ENCODE measurements at regions not wholly inside any gene's neighbourhood (a gene's known extent, or its start where the extent isn't known, plus 50 kb on each side); places are given as distances from the start of the nearest gene placed in this dataset.
"Not testable (repeated sequence)": the region's sequence is repeated elsewhere in the genome, so short reads cannot be mapped to it uniquely, and the experiment has no call there.

- Histone ChIP-seq H3K9me3 (ENCODE audit: control insufficient read depth in 2 of 2, insufficient read depth in 1 of 2, low read depth in 1 of 2, low read length in 1 of 2) (no peaks in the 10 kb centered on the region), H3K36me3 (ENCODE audit: control insufficient read depth in 2 of 2, insufficient read depth in 2 of 2, low read length in 1 of 2) (no peaks in the 10 kb centered on the region), H3K27me3 (ENCODE audit: control insufficient read depth in 1 of 2, insufficient read depth in 2 of 2, low read length in 2 of 2) (no peaks in the 10 kb centered on the region), H3K4me1 (ENCODE audit: control insufficient read depth in 2 of 2, insufficient read depth in 2 of 2, low read length in 1 of 2) (no peaks in the 10 kb centered on the region), H3K27ac (ENCODE audit: low read depth in 2 of 2, low read length in 1 of 2) (no peak overlapping the region), H3K4me3 (ENCODE audit: low read depth in 1 of 2, low read length in 2 of 2) (no peak overlapping the region)
- 76 to 79% methylated on average over 4 of the region's 4 CpGs for WGBS, 2 donors
These were observed 566.1 kb downstream of the ZNF608 start for GRCh38 chr5:124180299-124180874.

GRCh38 chr5:124179819-124180218 lies 566.6 kb downstream of the ZNF608 start:
- Histone ChIP-seq H3K27me3 (ENCODE audit: control insufficient read depth in 1 of 2, insufficient read depth in 2 of 2, low read length in 2 of 2) (no peaks in the 10 kb centered on the region), H3K4me3 (ENCODE audit: low read depth in 1 of 2, low read length in 2 of 2) (no peak overlapping the region), H3K36me3 (ENCODE audit: control insufficient read depth in 2 of 2, insufficient read depth in 2 of 2, low read length in 1 of 2) (no peaks in the 10 kb centered on the region), H3K9me3 (ENCODE audit: control insufficient read depth in 2 of 2, insufficient read depth in 1 of 2, low read depth in 1 of 2, low read length in 1 of 2) (no peaks in the 10 kb centered on the region), H3K4me1 (ENCODE audit: control insufficient read depth in 2 of 2, insufficient read depth in 2 of 2, low read length in 1 of 2) (no peaks in the 10 kb centered on the region), H3K27ac (ENCODE audit: low read depth in 2 of 2, low read length in 1 of 2) (no peak overlapping the region)
- WGBS, 2 donors: 43 to 48% methylated on average over 1 of the region's 1 CpG

GRCh38 chr5:124178050-124178449 lies 568.4 kb downstream of the ZNF608 start:
- Histone ChIP-seq H3K27ac (ENCODE audit: low read depth in 2 of 2, low read length in 1 of 2) (no peak overlapping the region), H3K4me1 (ENCODE audit: control insufficient read depth in 2 of 2, insufficient read depth in 2 of 2, low read length in 1 of 2) (no peaks in the 10 kb centered on the region), H3K4me3 (ENCODE audit: low read depth in 1 of 2, low read length in 2 of 2) (no peak overlapping the region), H3K27me3 (ENCODE audit: control insufficient read depth in 1 of 2, insufficient read depth in 2 of 2, low read length in 2 of 2) (no peaks in the 10 kb centered on the region), H3K36me3 (ENCODE audit: control insufficient read depth in 2 of 2, insufficient read depth in 2 of 2, low read length in 1 of 2) (no peaks in the 10 kb centered on the region), H3K9me3 (ENCODE audit: control insufficient read depth in 2 of 2, insufficient read depth in 1 of 2, low read depth in 1 of 2, low read length in 1 of 2) (no peaks in the 10 kb centered on the region)

- Histone ChIP-seq H3K27me3 (ENCODE audit: control insufficient read depth in 1 of 2, insufficient read depth in 2 of 2, low read length in 2 of 2) (no peaks in the 10 kb centered on the region), H3K4me1 (ENCODE audit: control insufficient read depth in 2 of 2, insufficient read depth in 2 of 2, low read length in 1 of 2) (no peaks in the 10 kb centered on the region), H3K27ac (ENCODE audit: low read depth in 2 of 2, low read length in 1 of 2) (no peak overlapping the region), H3K4me3 (ENCODE audit: low read depth in 1 of 2, low read length in 2 of 2) (no peak overlapping the region), H3K9me3 (ENCODE audit: control insufficient read depth in 2 of 2, insufficient read depth in 1 of 2, low read depth in 1 of 2, low read length in 1 of 2) (no peaks in the 10 kb centered on the region), H3K36me3 (ENCODE audit: control insufficient read depth in 2 of 2, insufficient read depth in 2 of 2, low read length in 1 of 2) (no peaks in the 10 kb centered on the region)
These were observed 569.7 kb downstream of the ZNF608 start for GRCh38 chr5:124176692-124177091.

GRCh38 chr5:124173386-124173785 lies 573.1 kb downstream of the ZNF608 start:
- Histone ChIP-seq H3K27me3 (ENCODE audit: control insufficient read depth in 1 of 2, insufficient read depth in 2 of 2, low read length in 2 of 2) (no peaks in the 10 kb centered on the region), H3K36me3 (ENCODE audit: control insufficient read depth in 2 of 2, insufficient read depth in 2 of 2, low read length in 1 of 2) (no peaks in the 10 kb centered on the region), H3K4me3 (ENCODE audit: low read depth in 1 of 2, low read length in 2 of 2) (no peak overlapping the region), H3K4me1 (ENCODE audit: control insufficient read depth in 2 of 2, insufficient read depth in 2 of 2, low read length in 1 of 2) (no peaks in the 10 kb centered on the region), H3K9me3 (ENCODE audit: control insufficient read depth in 2 of 2, insufficient read depth in 1 of 2, low read depth in 1 of 2, low read length in 1 of 2) (no peaks in the 10 kb centered on the region), H3K27ac (ENCODE audit: low read depth in 2 of 2, low read length in 1 of 2) (no peak overlapping the region)
- 97 to 99% methylated on average over 1 of the region's 1 CpG for WGBS, 2 donors

GRCh38 chr5:124172389-124173003 lies 573.9 kb downstream of the ZNF608 start:
- Histone ChIP-seq H3K4me3 (ENCODE audit: low read depth in 1 of 2, low read length in 2 of 2) (no peak overlapping the region), H3K27me3 (ENCODE audit: control insufficient read depth in 1 of 2, insufficient read depth in 2 of 2, low read length in 2 of 2) (no peaks in the 10 kb centered on the region), H3K9me3 (ENCODE audit: control insufficient read depth in 2 of 2, insufficient read depth in 1 of 2, low read depth in 1 of 2, low read length in 1 of 2) (no peaks in the 10 kb centered on the region), H3K27ac (ENCODE audit: low read depth in 2 of 2, low read length in 1 of 2) (no peak overlapping the region), H3K4me1 (ENCODE audit: control insufficient read depth in 2 of 2, insufficient read depth in 2 of 2, low read length in 1 of 2) (no peaks in the 10 kb centered on the region), H3K36me3 (ENCODE audit: control insufficient read depth in 2 of 2, insufficient read depth in 2 of 2, low read length in 1 of 2) (no peaks in the 10 kb centered on the region)
- 81 to 99% methylated on average over 1 of the region's 1 CpG for WGBS, 2 donors

- H3K27me3 ChIP-seq (ENCODE audit: control insufficient read depth in 1 of 2, insufficient read depth in 2 of 2, low read length in 2 of 2); H3K9me3 ChIP-seq (ENCODE audit: control insufficient read depth in 2 of 2, insufficient read depth in 1 of 2, low read depth in 1 of 2, low read length in 1 of 2); H3K4me1 ChIP-seq (ENCODE audit: control insufficient read depth in 2 of 2, insufficient read depth in 2 of 2, low read length in 1 of 2); H3K36me3 ChIP-seq (ENCODE audit: control insufficient read depth in 2 of 2, insufficient read depth in 2 of 2, low read length in 1 of 2); H3K27ac ChIP-seq (ENCODE audit: low read depth in 2 of 2, low read length in 1 of 2); H3K4me3 ChIP-seq (ENCODE audit: low read depth in 1 of 2, low read length in 2 of 2): not testable (repeated sequence)
- WGBS, 2 donors: 95 to 97% methylated on average over 2 of the region's 2 CpGs
These were observed 578.3 kb downstream of the ZNF608 start for GRCh38 chr5:124168093-124168492.

- no peaks in the 10 kb centered on the region for H3K36me3 ChIP-seq (ENCODE audit: control insufficient read depth in 2 of 2, insufficient read depth in 2 of 2, low read length in 1 of 2)
- no peak overlapping the region for H3K27ac ChIP-seq (ENCODE audit: low read depth in 2 of 2, low read length in 1 of 2)
- 9 to 21% methylated on average over 8 of the region's 8 CpGs for WGBS, 2 donors
- no peak overlapping the region for H3K4me3 ChIP-seq (ENCODE audit: low read depth in 1 of 2, low read length in 2 of 2)
- no peaks in the 10 kb centered on the region for H3K27me3 ChIP-seq (ENCODE audit: control insufficient read depth in 1 of 2, insufficient read depth in 2 of 2, low read length in 2 of 2)
- no peaks in the 10 kb centered on the region for H3K4me1 ChIP-seq (ENCODE audit: control insufficient read depth in 2 of 2, insufficient read depth in 2 of 2, low read length in 1 of 2)
- H3K9me3 ChIP-seq (ENCODE audit: control insufficient read depth in 2 of 2, insufficient read depth in 1 of 2, low read depth in 1 of 2, low read length in 1 of 2): no peaks in the 10 kb centered on the region
These were observed 583.5 kb downstream of the ZNF608 start for GRCh38 chr5:124162767-124163532.

- no peaks in the 10 kb centered on the region for H3K36me3 ChIP-seq (ENCODE audit: control insufficient read depth in 2 of 2, insufficient read depth in 2 of 2, low read length in 1 of 2)
- no peaks in the 10 kb centered on the region for H3K4me1 ChIP-seq (ENCODE audit: control insufficient read depth in 2 of 2, insufficient read depth in 2 of 2, low read length in 1 of 2)
- no peaks in the 10 kb centered on the region for H3K27me3 ChIP-seq (ENCODE audit: control insufficient read depth in 1 of 2, insufficient read depth in 2 of 2, low read length in 2 of 2)
- H3K4me3 ChIP-seq (ENCODE audit: low read depth in 1 of 2, low read length in 2 of 2): no peak overlapping the region
- no peak overlapping the region for H3K27ac ChIP-seq (ENCODE audit: low read depth in 2 of 2, low read length in 1 of 2)
- H3K9me3 ChIP-seq (ENCODE audit: control insufficient read depth in 2 of 2, insufficient read depth in 1 of 2, low read depth in 1 of 2, low read length in 1 of 2): no peaks in the 10 kb centered on the region
- WGBS, 2 donors: 67 to 68% methylated on average over 5 of the region's 5 CpGs
These were observed 585.2 kb downstream of the ZNF608 start for GRCh38 chr5:124161266-124161665.

GRCh38 chr5:124160265-124160664 lies 586.2 kb downstream of the ZNF608 start:
- Histone ChIP-seq H3K36me3 (ENCODE audit: control insufficient read depth in 2 of 2, insufficient read depth in 2 of 2, low read length in 1 of 2) (no peaks in the 10 kb centered on the region), H3K4me3 (ENCODE audit: low read depth in 1 of 2, low read length in 2 of 2) (no peak overlapping the region), H3K4me1 (ENCODE audit: control insufficient read depth in 2 of 2, insufficient read depth in 2 of 2, low read length in 1 of 2) (no peaks in the 10 kb centered on the region), H3K9me3 (ENCODE audit: control insufficient read depth in 2 of 2, insufficient read depth in 1 of 2, low read depth in 1 of 2, low read length in 1 of 2) (no peaks in the 10 kb centered on the region), H3K27ac (ENCODE audit: low read depth in 2 of 2, low read length in 1 of 2) (no peak overlapping the region), H3K27me3 (ENCODE audit: control insufficient read depth in 1 of 2, insufficient read depth in 2 of 2, low read length in 2 of 2) (no peaks in the 10 kb centered on the region)
- WGBS, 2 donors: 73 to 85% methylated on average over 2 of the region's 2 CpGs

Data from esophagus (tissue), 2 donors.